H9 (cell line): ENCODE measurements at regions not wholly inside any gene's neighbourhood (a gene's known extent, or its start where the extent isn't known, plus 50 kb on each side); places are given as distances from the start of the nearest gene placed in this dataset.

Experiments used
- DNase-seq: peaks from one replicate; pipeline ENCODE4 v3.0.0-alpha.2; 2017
- H2AFZ ChIP-seq: one replicate; pipeline ENCODE4 v1.6.1; 2013; ENCODE audit warnings: mild to moderate bottlenecking, low read length, control low read depth, moderate library complexity
- H2AK5ac ChIP-seq: 2 replicates; pipeline ENCODE4 v1.6.1; 2013; ENCODE audit warnings: low read length, control low read depth, mixed read lengths; ENCODE audit not compliant: insufficient read length
- H2BK120ac ChIP-seq: one replicate; pipeline ENCODE4 v1.6.1; 2013; ENCODE audit warnings: low read depth, mild to moderate bottlenecking, low read length, control low read depth, inconsistent platforms; ENCODE audit not compliant: poor library complexity, severe bottlenecking
- H2BK12ac ChIP-seq: 2 replicates; pipeline ENCODE4 v1.6.1; 2013; ENCODE audit warnings: low read length, control low read depth, mixed read lengths, low read depth; ENCODE audit not compliant: insufficient read length
- H2BK15ac ChIP-seq: 2 replicates; pipeline ENCODE4 v1.6.1; 2013; ENCODE audit warnings: low read depth, low read length, control low read depth
- H2BK20ac ChIP-seq: one replicate; pipeline ENCODE4 v1.6.1; 2013; ENCODE audit warnings: low read depth, mild to moderate bottlenecking, low read length, control low read depth, inconsistent platforms; ENCODE audit not compliant: poor library complexity, severe bottlenecking
- H2BK5ac ChIP-seq: 2 replicates; pipeline ENCODE4 v1.6.1; 2013; ENCODE audit warnings: low read length, control low read depth, mixed read lengths; ENCODE audit not compliant: insufficient read length
- H3K14ac ChIP-seq: 2 replicates; pipeline ENCODE4 v1.6.1; 2013; ENCODE audit warnings: low read length, control low read depth; ENCODE audit not compliant: insufficient read depth
- H3K18ac ChIP-seq: 2 replicates; pipeline ENCODE4 v1.6.1; 2013; ENCODE audit warnings: low read depth, mild to moderate bottlenecking, mixed read lengths, low read length, control low read depth; ENCODE audit not compliant: insufficient read length
- H3K23ac ChIP-seq: 2 replicates; pipeline ENCODE4 v1.6.1; 2013; ENCODE audit warnings: low read length, control low read depth, mixed read lengths, low read depth; ENCODE audit not compliant: insufficient read length
- H3K23me2 ChIP-seq: 2 replicates; pipeline ENCODE4 v1.6.1; 2013; ENCODE audit warnings: low read depth, mild to moderate bottlenecking, mixed read lengths, low read length, control low read depth; ENCODE audit not compliant: insufficient read length, poor library complexity, severe bottlenecking
- H3K27ac ChIP-seq: 2 replicates; pipeline ENCODE4 v1.5.1; 2013; ENCODE audit warnings: low read length, control low read depth, mixed read lengths, low read depth; ENCODE audit not compliant: insufficient read length
- H3K27me3 ChIP-seq: 2 replicates; pipeline ENCODE4 v1.6.1; 2013; ENCODE audit warnings: low read length, control low read depth, inconsistent platforms; ENCODE audit not compliant: insufficient read depth
- H3K4ac ChIP-seq: 2 replicates; pipeline ENCODE4 v1.6.1; 2013; ENCODE audit warnings: low read depth, mild to moderate bottlenecking, control low read depth, inconsistent platforms, low read length, moderate library complexity
- H3K4me1 ChIP-seq: 2 replicates; pipeline ENCODE4 v1.6.1; 2013; ENCODE audit warnings: low read length, control low read depth, inconsistent platforms; ENCODE audit not compliant: insufficient read depth
- H3K4me2 ChIP-seq: 2 replicates; pipeline ENCODE4 v1.6.1; 2013; ENCODE audit warnings: low read length, control low read depth, mixed read lengths; ENCODE audit not compliant: insufficient read length, insufficient read depth
- H3K56ac ChIP-seq: 2 replicates; pipeline ENCODE4 v1.6.1; 2013; ENCODE audit warnings: low read depth, mild to moderate bottlenecking, mixed read lengths, low read length, control low read depth; ENCODE audit not compliant: insufficient read length
- H3K79me1 ChIP-seq: 2 replicates; pipeline ENCODE4 v1.6.1; 2013; ENCODE audit warnings: low read depth, mild to moderate bottlenecking, moderate library complexity, low read length, control low read depth, inconsistent platforms; ENCODE audit not compliant: insufficient read depth, poor library complexity, severe bottlenecking
- H3K79me2 ChIP-seq: 2 replicates; pipeline ENCODE4 v1.6.1; 2013; ENCODE audit warnings: low read length, control low read depth, inconsistent platforms; ENCODE audit not compliant: insufficient read depth
- H3K9ac ChIP-seq: 2 replicates; pipeline ENCODE4 v1.6.1; 2013; ENCODE audit warnings: low read length, control low read depth, mixed read lengths; ENCODE audit not compliant: insufficient read length; ENCODE audit errors: extremely low read depth
- H3K9me3 ChIP-seq: one replicate; pipeline ENCODE4 v1.6.1; 2013; ENCODE audit warnings: low read depth, low read length, inconsistent platforms; ENCODE audit not compliant: control insufficient read depth
- H3T11ph ChIP-seq: one replicate; pipeline ENCODE4 v1.6.1; 2013; ENCODE audit warnings: mild to moderate bottlenecking, low read length, control low read depth, inconsistent platforms
- H4K20me1 ChIP-seq: one replicate; pipeline ENCODE4 v1.6.1; 2013; ENCODE audit not compliant: control insufficient read depth, insufficient read length, insufficient read depth
- H4K5ac ChIP-seq: 2 replicates; pipeline ENCODE4 v1.6.1; 2013; ENCODE audit warnings: low read depth, mild to moderate bottlenecking, mixed read lengths, low read length, control low read depth; ENCODE audit not compliant: insufficient read length
- H4K8ac ChIP-seq: replicated peaks from 2 replicates; pipeline ENCODE4 v1.6.1; 2013; ENCODE audit warnings: low read length, control low read depth, mixed read lengths, low read depth; ENCODE audit not compliant: insufficient read length
- H4K91ac ChIP-seq: 2 replicates; pipeline ENCODE4 v1.6.1; 2013; ENCODE audit warnings: low read depth, mild to moderate bottlenecking, moderate library complexity, mixed read lengths, low read length, control low read depth; ENCODE audit not compliant: insufficient read length
- H3K27ac Mint-ChIP-seq, 3 experiments: 2 replicates in 2 of 3; 3 replicates in 1 of 3; pipeline ENCODE4 v1.8.0; 2020 to 2021; ENCODE audit warnings: mixed read lengths in 3 of 3, mild to moderate bottlenecking in 1 of 3, moderate library complexity in 1 of 3
- H3K27me3 Mint-ChIP-seq: 2 replicates; pipeline ENCODE4 v1.8.0; 2021; ENCODE audit warnings: low read depth, mild to moderate bottlenecking, moderate library complexity, mixed read lengths
- H3K36me3 Mint-ChIP-seq, 3 experiments: 2 replicates in 2 of 3; 3 replicates in 1 of 3; pipeline ENCODE4 v1.8.0; 2020 to 2021; ENCODE audit warnings: low read depth in 3 of 3, mixed read lengths in 3 of 3; ENCODE audit not compliant: insufficient read depth in 1 of 3
- H3K4me1 Mint-ChIP-seq, 2 experiments: 2 replicates each; pipeline ENCODE4 v1.8.0; 2020; ENCODE audit warnings: mixed read lengths in 2 of 2
- H3K4me3 Mint-ChIP-seq, 2 experiments: 2 replicates in 1 of 2; 3 replicates in 1 of 2; pipeline ENCODE4 v1.8.0; 2020 to 2021; ENCODE audit warnings: mild to moderate bottlenecking in 2 of 2, mixed read lengths in 2 of 2, moderate library complexity in 1 of 2
- H3K9me3 Mint-ChIP-seq, 2 experiments: 2 replicates in 1 of 2; 3 replicates in 1 of 2; pipeline ENCODE4 v1.8.0; 2020; ENCODE audit warnings: mild to moderate bottlenecking in 2 of 2, mixed read lengths in 2 of 2, moderate library complexity in 1 of 2
- WGBS: extraction: QIAGEN DNeasy Blood & Tissue Kit; methylation state at CpG from one replicate; pipeline ENCODE4 v1.1.7; 2013; ENCODE audit warnings: missing lambda C conversion rate, low lambda C conversion rate, mixed read lengths; ENCODE audit not compliant: insufficient read length; ENCODE audit errors: extremely low coverage; 5-methylcytosine and 5-hydroxymethylcytosine counted together
- TF ChIP-seq, protein P1 (sequence below): fragments of 200-600 bp; sonication (generic); conservative IDR thresholded peaks from 3 replicates; pipeline ENCODE4 v1.8.0; 2021; ENCODE audit warnings: antibody characterized with exemption, mild to moderate bottlenecking

DNA sequence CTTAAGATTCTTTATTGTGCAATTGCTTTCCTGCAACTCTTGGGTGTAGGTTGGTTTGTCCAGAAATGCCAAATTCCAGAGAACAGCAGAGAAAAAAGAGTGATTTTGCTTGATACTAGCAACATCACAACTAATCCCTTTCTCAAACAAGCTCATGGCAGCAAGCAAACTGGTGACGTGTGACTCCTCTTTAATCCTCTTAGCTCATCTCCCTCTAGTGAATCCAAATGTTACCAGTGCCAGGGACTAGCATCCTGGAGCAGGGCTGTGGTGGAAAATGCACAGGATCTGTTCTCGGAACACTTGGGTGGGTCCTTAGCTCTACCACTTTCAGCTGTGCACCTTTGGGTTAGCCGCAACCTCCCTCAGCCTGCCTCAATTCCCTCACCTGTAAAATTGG, 204.0 kb upstream of the CCL2 start:
- no peak overlapping the region for H4K8ac ChIP-seq
- no peak overlapping the region for H3K4ac ChIP-seq
- Mint-ChIP-seq H3K27me3 (peaks cover 9% of the 10 kb centered on the region), H3K4me1 (peaks cover 4 to 10% of the 10 kb centered on the region in 2 experiments; a peak in 1 of 4 replicates), H3K9me3 (peaks cover 0 to under 1% of the 10 kb centered on the region in 2 experiments; a peak in 1 of 5 replicates), H3K4me3 (no peak overlapping the region), H3K36me3 (peaks cover 0 to 2% (median 0%) of the 10 kb centered on the region in 3 experiments; a peak in 1 of 7 replicates), H3K27ac (no peak overlapping the region)
- no peaks in the 10 kb centered on the region for H3K23me2 ChIP-seq
- H4K91ac ChIP-seq = no peak overlapping the region
- H2BK120ac ChIP-seq = no peak overlapping the region
- no peaks in the 10 kb centered on the region for H4K20me1 ChIP-seq
- no peak overlapping the region for H3K4me2 ChIP-seq
- no peak overlapping the region for H3K23ac ChIP-seq
- no peak overlapping the region for H3K56ac ChIP-seq
- H4K5ac ChIP-seq = no peak overlapping the region
- H2BK15ac ChIP-seq = no peak overlapping the region
- H2AK5ac ChIP-seq = no peak overlapping the region
- no peak overlapping the region for H3K27ac ChIP-seq
- no peak overlapping the region for H2BK12ac ChIP-seq
- no peak overlapping the region for H2BK5ac ChIP-seq
- no peak overlapping the region for H2BK20ac ChIP-seq
- no peaks in the 10 kb centered on the region for H3K4me1 ChIP-seq
- no peaks in the 10 kb centered on the region for H3K27me3 ChIP-seq
- no peaks in the 10 kb centered on the region for H3K9me3 ChIP-seq
- no peaks in the 10 kb centered on the region for H3K79me1 ChIP-seq
- DNase-seq = no peak
- no peak overlapping the region for H2AFZ ChIP-seq
- WGBS = no CpG with 5 or more reads among the region's 3 CpGs
- no peak overlapping the region for H3K14ac ChIP-seq
- no peaks in the 10 kb centered on the region for H3K79me2 ChIP-seq
- TF ChIP-seq, protein P1, sequence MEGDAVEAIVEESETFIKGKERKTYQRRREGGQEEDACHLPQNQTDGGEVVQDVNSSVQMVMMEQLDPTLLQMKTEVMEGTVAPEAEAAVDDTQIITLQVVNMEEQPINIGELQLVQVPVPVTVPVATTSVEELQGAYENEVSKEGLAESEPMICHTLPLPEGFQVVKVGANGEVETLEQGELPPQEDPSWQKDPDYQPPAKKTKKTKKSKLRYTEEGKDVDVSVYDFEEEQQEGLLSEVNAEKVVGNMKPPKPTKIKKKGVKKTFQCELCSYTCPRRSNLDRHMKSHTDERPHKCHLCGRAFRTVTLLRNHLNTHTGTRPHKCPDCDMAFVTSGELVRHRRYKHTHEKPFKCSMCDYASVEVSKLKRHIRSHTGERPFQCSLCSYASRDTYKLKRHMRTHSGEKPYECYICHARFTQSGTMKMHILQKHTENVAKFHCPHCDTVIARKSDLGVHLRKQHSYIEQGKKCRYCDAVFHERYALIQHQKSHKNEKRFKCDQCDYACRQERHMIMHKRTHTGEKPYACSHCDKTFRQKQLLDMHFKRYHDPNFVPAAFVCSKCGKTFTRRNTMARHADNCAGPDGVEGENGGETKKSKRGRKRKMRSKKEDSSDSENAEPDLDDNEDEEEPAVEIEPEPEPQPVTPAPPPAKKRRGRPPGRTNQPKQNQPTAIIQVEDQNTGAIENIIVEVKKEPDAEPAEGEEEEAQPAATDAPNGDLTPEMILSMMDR = no peak
- no peak overlapping the region for H3K18ac ChIP-seq
- H3T11ph ChIP-seq = no peak overlapping the region
- H3K9ac ChIP-seq = no peak overlapping the region
